ENCODE measurements at regions not wholly inside any gene's neighbourhood (a gene's known extent, or its start where the extent isn't known, plus 50 kb on each side); places are given as distances from the start of the nearest gene placed in this dataset.

- no TSS peak for BruUV-seq (replicated peaks)
Measured at GRCh38 chr17:33925649-33926048, 329.4 kb upstream of the CCL2 start.

More at GRCh38 chr17:33925649-33926048, 329.4 kb upstream of the CCL2 start:
- POLR2A ChIA-PET, result no interaction called here
- DNase-seq (ENCODE audit: low read depth, low spot score) (no peak), FAIRE-seq (no peak)
- no peaks in the 10 kb centered on the region for H3K9me1 ChIP-seq (replicated peaks; ENCODE audit: control insufficient read depth, extremely low read depth, insufficient read depth, low read length)
- H3K27ac ChIP-seq (ENCODE audit: insufficient read depth, low read depth, low read length), result no peak overlapping the region
- TF ChIP-seq MYC (IDR thresholded peaks at IDR 0.05; ENCODE audit: low read depth, low read length) (no peak), FOS (IDR thresholded peaks at IDR 0.05; ENCODE audit: borderline replicate concordance, insufficient read depth, low read length) (no peak), POLR2AphosphoS5 (IDR thresholded peaks at IDR 0.05; ENCODE audit: insufficient read depth, low read depth, low read length) (no peak), CTCF (IDR thresholded peaks at IDR 0.05; ENCODE audit: extremely low read depth in 1 of 2, insufficient read depth in 1 of 2, low read depth in 1 of 2, low read length in 2 of 2) (no peak), EZH2 (IDR thresholded peaks at IDR 0.05; ENCODE audit: borderline replicate concordance, low read depth, low read length, severe bottlenecking) (no peak), GATA2 (IDR thresholded peaks at IDR 0.05; ENCODE audit: insufficient read depth, insufficient read length, low read depth, low read length) (no peak), POLR2A (IDR thresholded peaks at IDR 0.05; ENCODE audit: low read depth, low read length) (no peak), JUN (IDR thresholded peaks at IDR 0.05; ENCODE audit: borderline replicate concordance, insufficient read depth, insufficient read length, low read depth) (no peak)
- TF ChIP-seq, protein P1, sequence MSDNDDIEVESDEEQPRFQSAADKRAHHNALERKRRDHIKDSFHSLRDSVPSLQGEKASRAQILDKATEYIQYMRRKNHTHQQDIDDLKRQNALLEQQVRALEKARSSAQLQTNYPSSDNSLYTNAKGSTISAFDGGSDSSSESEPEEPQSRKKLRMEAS (IDR thresholded peaks at IDR 0.05; ENCODE audit: insufficient read depth, insufficient read length), result no peak
- dilution Hi-C loops (cut with MboI; ENCODE audit: extremely low pct_ligation_motif_present, low sequenced_read_pairs) (no loop called here), intact Hi-C loops (cut with micrococcal nuclease) (loop anchor here (10.0 kb wide), 1 partner anchor 59 kb away; no protein-coding TSS in a partner anchor)
- H3K4me3 ChIP-seq (replicated peaks in 1 of 3; ENCODE audit: insufficient read depth in 1 of 3, low read depth in 1 of 3, low read length in 3 of 3), result no peak overlapping the region
- H3K79me2 ChIP-seq (ENCODE audit: control insufficient read depth, insufficient read depth, low read length), result no peaks in the 10 kb centered on the region
- H3K36me3 ChIP-seq (ENCODE audit: control insufficient read depth in 2 of 2, extremely low read depth in 1 of 2, insufficient read depth in 2 of 2, low read length in 2 of 2), result no peaks in the 10 kb centered on the region
- no peak overlapping the region for H2AFZ ChIP-seq (ENCODE audit: low read depth, low read length)
- H3K9ac ChIP-seq (replicated peaks; ENCODE audit: extremely low read depth, insufficient read depth, low read length), result no peak overlapping the region
- no peaks in the 10 kb centered on the region for H3K27me3 ChIP-seq (ENCODE audit: control insufficient read depth in 2 of 2, insufficient read depth in 2 of 2, low read length in 2 of 2)
- no peaks in the 10 kb centered on the region for H4K20me1 ChIP-seq (replicated peaks; ENCODE audit: control insufficient read depth, extremely low read depth, insufficient read depth, low read length)
- H3K4me2 ChIP-seq (ENCODE audit: insufficient read depth, low read length), result no peak overlapping the region
- no peaks in the 10 kb centered on the region for H3K9me3 ChIP-seq (replicated peaks; ENCODE audit: control insufficient read depth, insufficient read depth, low read length)
- CTCF ChIA-PET, result no interaction called here
- no peaks in the 10 kb centered on the region for H3K4me1 ChIP-seq (ENCODE audit: control insufficient read depth, extremely low read depth, insufficient read depth, low read length)

Measured in endothelial cell of umbilical vein (primary cell).